ENCODE measurements at regions not wholly inside any gene's neighbourhood (a gene's known extent, or its start where the extent isn't known, plus 50 kb on each side); places are given as distances from the start of the nearest gene placed in this dataset.

DNA sequence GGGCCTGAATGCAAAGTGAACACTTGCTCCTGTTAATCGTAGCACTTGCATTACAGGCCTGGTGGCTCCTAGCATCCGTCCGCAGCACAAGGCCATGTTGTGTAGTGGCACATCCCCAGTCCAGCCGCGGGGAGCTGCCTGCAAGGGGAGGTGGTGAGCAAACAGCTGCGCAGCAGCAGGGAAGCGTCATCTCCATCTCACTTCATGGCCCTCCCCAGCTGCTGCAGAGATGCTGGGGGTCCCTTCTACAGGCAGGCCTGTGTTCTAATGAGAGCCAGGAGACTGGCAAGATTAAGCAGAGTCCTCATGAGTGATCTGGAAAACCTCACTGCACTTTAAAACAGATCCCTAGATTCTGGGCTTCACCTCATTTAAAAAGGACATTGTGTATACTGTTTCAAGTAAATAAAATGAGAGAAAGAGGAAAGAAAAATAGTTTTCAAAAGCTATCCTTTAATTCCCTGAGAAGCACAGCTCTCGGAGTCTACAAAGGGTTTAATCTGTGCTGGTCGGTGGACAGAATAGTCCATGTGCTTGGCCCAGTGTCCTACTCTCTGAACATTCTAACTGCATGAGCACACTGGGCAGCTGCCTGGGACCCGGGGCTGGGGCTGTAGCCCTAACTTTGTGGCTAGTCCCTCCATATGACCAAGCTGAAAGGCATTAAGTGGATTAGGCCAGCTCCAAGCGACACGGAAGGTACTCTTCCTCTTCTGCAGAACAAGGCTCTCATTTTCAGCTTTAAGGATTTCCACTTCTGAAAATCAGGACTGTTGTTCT is 125.8 kb downstream of the LY86 start:
- ChIA-PET CTCF (no interaction called here), POLR2A (ENCODE audit: low non-redundant PET) (no interaction called here)
- Histone ChIP-seq H3K27ac (ENCODE audit: low read depth, low read length, poor library complexity, severe bottlenecking) (no peak overlapping the region), H3K27me3 (replicated peaks; ENCODE audit: insufficient read depth, low read depth, low read length, poor library complexity) (no peaks in the 10 kb centered on the region), H3K36me3 (ENCODE audit: insufficient read depth, low read length, poor library complexity, severe bottlenecking) (no peaks in the 10 kb centered on the region), H3K4me3 (ENCODE audit: low read depth, low read length, poor library complexity, severe bottlenecking) (no peak overlapping the region), H3K9me3 (ENCODE audit: low read depth, low read length, poor library complexity, severe bottlenecking) (no peaks in the 10 kb centered on the region), H3K4me1 (ENCODE audit: insufficient read depth, low read length, poor library complexity, severe bottlenecking) (no peaks in the 10 kb centered on the region)
- BruUV-seq (replicated peaks), result no TSS peak
- no peak for DNase-seq (ENCODE audit: low spot score)
- intact Hi-C loops (cut with micrococcal nuclease; ENCODE audit: unreplicated experiment), result no loop called here
- no peak for TF ChIP-seq EZH2 (IDR thresholded peaks at IDR 0.05; ENCODE audit: borderline replicate concordance, low read depth, low read length, poor library complexity, severe bottlenecking)
- TF ChIP-seq, protein P1, sequence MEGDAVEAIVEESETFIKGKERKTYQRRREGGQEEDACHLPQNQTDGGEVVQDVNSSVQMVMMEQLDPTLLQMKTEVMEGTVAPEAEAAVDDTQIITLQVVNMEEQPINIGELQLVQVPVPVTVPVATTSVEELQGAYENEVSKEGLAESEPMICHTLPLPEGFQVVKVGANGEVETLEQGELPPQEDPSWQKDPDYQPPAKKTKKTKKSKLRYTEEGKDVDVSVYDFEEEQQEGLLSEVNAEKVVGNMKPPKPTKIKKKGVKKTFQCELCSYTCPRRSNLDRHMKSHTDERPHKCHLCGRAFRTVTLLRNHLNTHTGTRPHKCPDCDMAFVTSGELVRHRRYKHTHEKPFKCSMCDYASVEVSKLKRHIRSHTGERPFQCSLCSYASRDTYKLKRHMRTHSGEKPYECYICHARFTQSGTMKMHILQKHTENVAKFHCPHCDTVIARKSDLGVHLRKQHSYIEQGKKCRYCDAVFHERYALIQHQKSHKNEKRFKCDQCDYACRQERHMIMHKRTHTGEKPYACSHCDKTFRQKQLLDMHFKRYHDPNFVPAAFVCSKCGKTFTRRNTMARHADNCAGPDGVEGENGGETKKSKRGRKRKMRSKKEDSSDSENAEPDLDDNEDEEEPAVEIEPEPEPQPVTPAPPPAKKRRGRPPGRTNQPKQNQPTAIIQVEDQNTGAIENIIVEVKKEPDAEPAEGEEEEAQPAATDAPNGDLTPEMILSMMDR (conservative IDR thresholded peaks at IDR 0.05; ENCODE audit: low read depth, low read length), result no peak

DNA sequence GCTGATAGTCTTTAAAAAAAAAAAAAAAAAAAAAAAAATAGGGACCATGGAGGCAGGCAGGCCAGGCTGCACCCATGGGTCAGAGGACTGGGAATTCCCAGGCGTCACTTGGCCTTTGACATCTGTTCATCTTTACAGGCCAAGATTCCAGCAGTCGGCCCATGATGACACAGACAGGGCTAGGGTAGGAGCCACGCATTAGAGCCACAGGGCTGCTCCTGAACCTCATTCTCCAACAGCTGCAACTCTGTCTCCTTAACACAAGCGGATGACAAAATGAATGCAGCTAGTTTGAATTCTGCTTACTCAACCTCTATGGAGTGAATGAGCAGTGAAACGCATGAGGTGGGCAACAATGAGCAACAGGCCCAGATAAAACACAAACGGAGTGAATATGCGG is 126.4 kb downstream of the LY86 start:
- CTCF ChIA-PET, result no interaction called here
- intact Hi-C loops (cut with micrococcal nuclease; ENCODE audit: unreplicated experiment), result no loop called here

DNA sequence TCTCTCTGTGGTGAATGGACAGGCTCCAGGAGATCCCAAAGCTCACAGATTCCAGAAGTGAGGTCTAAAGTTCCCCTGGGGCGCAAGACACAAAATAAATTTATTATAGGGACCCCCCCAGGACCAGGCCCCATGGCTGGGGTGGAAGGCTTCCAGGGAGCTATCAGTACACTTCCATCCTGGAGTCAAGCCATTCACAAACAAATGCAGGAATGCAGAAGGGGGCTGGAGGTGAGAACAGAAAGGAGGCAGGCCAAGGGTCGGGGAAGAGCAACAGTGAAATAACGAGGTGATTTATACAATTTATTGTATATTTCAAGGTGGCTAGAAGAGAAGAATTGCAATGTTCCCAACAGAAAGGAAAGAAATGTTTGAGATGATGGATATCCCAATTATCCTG is 126.9 kb downstream of the LY86 start:
- DNase-seq (ENCODE audit: low spot score), result no peak
- ChIA-PET CTCF (no interaction called here), POLR2A (ENCODE audit: low non-redundant PET) (no interaction called here)
- no peaks in the 10 kb centered on the region for H3K36me3 ChIP-seq (ENCODE audit: insufficient read depth, low read length, poor library complexity, severe bottlenecking)
- H3K27me3 ChIP-seq (replicated peaks; ENCODE audit: insufficient read depth, low read depth, low read length, poor library complexity), result no peaks in the 10 kb centered on the region
- intact Hi-C loops (cut with micrococcal nuclease; ENCODE audit: unreplicated experiment), result no loop called here
- no peaks in the 10 kb centered on the region for H3K9me3 ChIP-seq (ENCODE audit: low read depth, low read length, poor library complexity, severe bottlenecking)
- no peak overlapping the region for H3K4me3 ChIP-seq (ENCODE audit: low read depth, low read length, poor library complexity, severe bottlenecking)
- H3K4me1 ChIP-seq (ENCODE audit: insufficient read depth, low read length, poor library complexity, severe bottlenecking), result no peaks in the 10 kb centered on the region
- H3K27ac ChIP-seq (ENCODE audit: low read depth, low read length, poor library complexity, severe bottlenecking), result no peak overlapping the region
- TF ChIP-seq, protein P1 (conservative IDR thresholded peaks at IDR 0.05; ENCODE audit: low read depth, low read length), result no peak
- no peak for TF ChIP-seq EZH2 (IDR thresholded peaks at IDR 0.05; ENCODE audit: borderline replicate concordance, low read depth, low read length, poor library complexity, severe bottlenecking)
- BruUV-seq (replicated peaks), result no TSS peak

More for the DNA sequence above, 126.4 kb downstream of the LY86 start:
- DNase-seq (ENCODE audit: low spot score), result no peak
- POLR2A ChIA-PET (ENCODE audit: low non-redundant PET), result no interaction called here
- Histone ChIP-seq H3K27ac (ENCODE audit: low read depth, low read length, poor library complexity, severe bottlenecking) (no peak overlapping the region), H3K4me1 (ENCODE audit: insufficient read depth, low read length, poor library complexity, severe bottlenecking) (no peaks in the 10 kb centered on the region), H3K9me3 (ENCODE audit: low read depth, low read length, poor library complexity, severe bottlenecking) (no peaks in the 10 kb centered on the region), H3K36me3 (ENCODE audit: insufficient read depth, low read length, poor library complexity, severe bottlenecking) (no peaks in the 10 kb centered on the region), H3K27me3 (replicated peaks; ENCODE audit: insufficient read depth, low read depth, low read length, poor library complexity) (no peaks in the 10 kb centered on the region), H3K4me3 (ENCODE audit: low read depth, low read length, poor library complexity, severe bottlenecking) (no peak overlapping the region)
- BruUV-seq (replicated peaks), result no TSS peak
- no peak for TF ChIP-seq EZH2 (IDR thresholded peaks at IDR 0.05; ENCODE audit: borderline replicate concordance, low read depth, low read length, poor library complexity, severe bottlenecking)
- TF ChIP-seq, protein P1 (conservative IDR thresholded peaks at IDR 0.05; ENCODE audit: low read depth, low read length), result no peak
